Stimulated activated CD8-positive, alpha-beta memory T cell treated with anti-CD3 and anti-CD28 coated beads, Interleukin-2, amount 100 ng/mL, for 48 hours (primary cell): ENCODE measurements at regions not wholly inside any gene's neighbourhood (a gene's known extent, or its start where the extent isn't known, plus 50 kb on each side); places are given as distances from the start of the nearest gene placed in this dataset.
"Not testable (repeated sequence)": the region's sequence is repeated elsewhere in the genome, so short reads cannot be mapped to it uniquely, and the experiment has no call there.

Experiments
- DNase-seq, 2 donors: peaks; one replicate each; pipeline ENCODE4 v3.0.0-alpha.2; 2020; ENCODE audit warnings: low read depth in 2 of 2

GRCh38 chr17:68780596-68780995 is 174.6 kb downstream of the ABCA8 start:
- DNase-seq = no peak

GRCh38 chr17:68778726-68779125 is 176.5 kb downstream of the ABCA8 start:
- no peak for DNase-seq

- DNase-seq = no peak
These were observed 176.9 kb upstream of the FAM20A start for GRCh38 chr17:68777856-68778694.

- DNase-seq = peak in 1 of 2 donors; percentile 2
These were observed 176.2 kb upstream of the FAM20A start for GRCh38 chr17:68777243-68777855.

GRCh38 chr17:68776451-68776850 is 175.3 kb upstream of the FAM20A start:
- no peak for DNase-seq

- DNase-seq = no peak
These were observed 174.8 kb upstream of the FAM20A start for GRCh38 chr17:68775969-68776368.

- no peak for DNase-seq
These were observed 174.2 kb upstream of the FAM20A start for GRCh38 chr17:68775318-68775717.

GRCh38 chr17:68771867-68772515 is 170.8 kb upstream of the FAM20A start:
- no peak for DNase-seq

GRCh38 chr17:68768804-68769203 is 167.6 kb upstream of the FAM20A start:
- no peak for DNase-seq

GRCh38 chr17:68766640-68767039 is 165.5 kb upstream of the FAM20A start:
- no peak for DNase-seq

GRCh38 chr17:68763562-68763961 is 162.4 kb upstream of the FAM20A start:
- DNase-seq = no peak

- DNase-seq = no peak
These were observed 161.7 kb upstream of the FAM20A start for GRCh38 chr17:68762911-68763310.

- DNase-seq = no peak
These were observed 158.9 kb upstream of the FAM20A start for GRCh38 chr17:68760141-68760475.

GRCh38 chr17:68759343-68760140 is 158.4 kb upstream of the FAM20A start:
- DNase-seq = peak; percentile 29 to 43

- DNase-seq = no peak
These were observed 157.8 kb upstream of the FAM20A start for GRCh38 chr17:68759002-68759342.

- not testable (repeated sequence) for DNase-seq
These were observed 156.9 kb upstream of the FAM20A start for GRCh38 chr17:68757866-68758757.

GRCh38 chr17:68753985-68754769 is 153.0 kb upstream of the FAM20A start:
- no peak for DNase-seq

GRCh38 chr17:68750208-68750562 is 149.0 kb upstream of the FAM20A start:
- no peak for DNase-seq

GRCh38 chr17:68749349-68750207 is 148.4 kb upstream of the FAM20A start:
- no peak for DNase-seq

- no peak for DNase-seq
These were observed 147.2 kb upstream of the FAM20A start for GRCh38 chr17:68748381-68748780.
